OCI-LY7 (cell line): ENCODE measurements at regions not wholly inside any gene's neighbourhood (a gene's known extent, or its start where the extent isn't known, plus 50 kb on each side); places are given as distances from the start of the nearest gene placed in this dataset.

Experiments used
- BruUV-seq: library from RNA; stranded (reverse); fragments of 400-500 nt; replicated peaks from 2 replicates; lab custom pipeline; 2021; lab: Mats Ljungman, UMichigan
- CTCF ChIA-PET: fragments of 300-600 bp; sonication (Branson Sonifier 250); formaldehyde crosslinking; loops from one replicate; lab custom pipeline; 2022; ENCODE audit warnings: antibody characterized with exemption; ENCODE audit not compliant: unreplicated experiment; lab: Charles Lee
- POLR2A ChIA-PET: fragments of 300-600 bp; sonication (Branson Sonifier 250); formaldehyde crosslinking; loops from one replicate; lab custom pipeline; 2022; ENCODE audit warnings: antibody characterized with exemption; lab: Charles Lee
- DNase-seq: peaks from one replicate; pipeline ENCODE4 v3.0.0-alpha.2; 2015; ENCODE audit warnings: low spot score
- H2AFZ ChIP-seq: fragments of 200-600 bp; sonication (generic), shearing (Covaris generic); 2 replicates; pipeline ENCODE4 v1.6.1; 2014; ENCODE audit warnings: mild to moderate bottlenecking, antibody characterized with exemption, low read length, moderate library complexity
- H3K27ac ChIP-seq: fragments of 200-600 bp; sonication (generic); 2 replicates; pipeline ENCODE4 v1.5.1; 2014; ENCODE audit warnings: mixed run types, low read depth, mild to moderate bottlenecking, moderate library complexity, low read length, inconsistent platforms; ENCODE audit not compliant: poor library complexity, severe bottlenecking
- H3K36me3 ChIP-seq: fragments of 200-600 bp; sonication (generic); 2 replicates; pipeline ENCODE4 v1.6.1; 2014; ENCODE audit warnings: mild to moderate bottlenecking, antibody characterized with exemption, low read length, moderate library complexity, mixed read lengths; ENCODE audit not compliant: insufficient read depth
- H3K4me1 ChIP-seq: fragments of 200-600 bp; sonication (generic); 2 replicates; pipeline ENCODE4 v1.5.1; 2014; ENCODE audit warnings: mild to moderate bottlenecking, low read length; ENCODE audit not compliant: insufficient read depth, poor library complexity, severe bottlenecking
- H3K4me2 ChIP-seq: fragments of 200-600 bp; sonication (generic); 2 replicates; pipeline ENCODE4 v1.6.1; 2014; ENCODE audit warnings: mild to moderate bottlenecking, low read length
- H3K4me3 ChIP-seq: fragments of 200-600 bp; sonication (generic); 2 replicates; pipeline ENCODE4 v1.5.1; 2014; ENCODE audit warnings: mild to moderate bottlenecking, low read depth, low read length; ENCODE audit not compliant: poor library complexity, severe bottlenecking
- H3K79me2 ChIP-seq: fragments of 200-600 bp; sonication (generic); 2 replicates; pipeline ENCODE4 v1.6.1; 2016; ENCODE audit warnings: low read depth, mild to moderate bottlenecking, low read length, moderate library complexity, mixed read lengths; ENCODE audit not compliant: insufficient read depth
- H3K9me2 ChIP-seq: fragments of 200-600 bp; sonication (generic); 2 replicates; pipeline ENCODE4 v1.6.1; 2016; ENCODE audit warnings: mild to moderate bottlenecking, low read length, mixed read lengths; ENCODE audit not compliant: insufficient read depth
- H3K9me3 ChIP-seq: fragments of 200-600 bp; sonication (generic); 2 replicates; pipeline ENCODE4 v1.6.1; 2014; ENCODE audit warnings: mild to moderate bottlenecking, mixed run types, low read length, mixed read lengths
- H4K20me1 ChIP-seq: fragments of 200-600 bp; sonication (generic); 2 replicates; pipeline ENCODE4 v1.6.1; 2014; ENCODE audit warnings: mild to moderate bottlenecking, antibody characterized with exemption, low read length, moderate library complexity, mixed read lengths; ENCODE audit not compliant: insufficient read depth
- CTCF ChIP-seq: fragments of 200-600 bp; sonication (generic); conservative IDR thresholded peaks from 2 replicates; pipeline ENCODE4 v1.5.1; 2014; ENCODE audit warnings: mild to moderate bottlenecking, antibody characterized with exemption, low read length, moderate library complexity, mixed read lengths
- EZH2phosphoT487 ChIP-seq: fragments of 200-600 bp; sonication (generic); IDR thresholded peaks from 2 replicates; pipeline ENCODE4 v1.6.1; 2018; ENCODE audit warnings: low read depth, borderline replicate concordance, mild to moderate bottlenecking, mixed run types, antibody characterized with exemption, low read length, moderate library complexity, mixed read lengths
- intact Hi-C: fragments of 100-400 bp; cut with micrococcal nuclease; formaldehyde crosslinking; loops from one replicate; pipeline ENCODE4 v1.10.0; 2022; ENCODE audit not compliant: unreplicated experiment

GRCh38 chr12:11461433-11461832 is 66.1 kb upstream of the PRB2 start:
- no peaks in the 10 kb centered on the region for H3K4me1 ChIP-seq
- no peak overlapping the region for H3K4me2 ChIP-seq
- H2AFZ ChIP-seq = no peak overlapping the region
- ChIA-PET CTCF (no interaction called here), POLR2A (no interaction called here)
- TF ChIP-seq CTCF (no peak), EZH2phosphoT487 (no peak)
- H3K36me3 ChIP-seq = no peaks in the 10 kb centered on the region
- H3K27ac ChIP-seq = no peak overlapping the region
- intact Hi-C loops = no loop called here
- H3K79me2 ChIP-seq = no peaks in the 10 kb centered on the region
- no peaks in the 10 kb centered on the region for H4K20me1 ChIP-seq
- BruUV-seq = no TSS peak
- no peak for DNase-seq
- H3K9me3 ChIP-seq = no peaks in the 10 kb centered on the region
- H3K9me2 ChIP-seq = no peaks in the 10 kb centered on the region
- H3K4me3 ChIP-seq = no peak overlapping the region

GRCh38 chr12:11477110-11477509 is 81.7 kb upstream of the PRB2 start:
- POLR2A ChIA-PET = no interaction called here
- CTCF ChIA-PET = no interaction called here
- no peaks in the 10 kb centered on the region for H3K9me2 ChIP-seq
- no peaks in the 10 kb centered on the region for H3K9me3 ChIP-seq
- H2AFZ ChIP-seq = no peak overlapping the region
- H3K36me3 ChIP-seq = no peaks in the 10 kb centered on the region
- no peak for DNase-seq
- no peaks in the 10 kb centered on the region for H3K79me2 ChIP-seq
- no TSS peak for BruUV-seq
- H3K4me2 ChIP-seq = no peak overlapping the region
- no peaks in the 10 kb centered on the region for H3K4me1 ChIP-seq
- TF ChIP-seq EZH2phosphoT487 (no peak), CTCF (no peak)
- H4K20me1 ChIP-seq = no peaks in the 10 kb centered on the region
- no peak overlapping the region for H3K27ac ChIP-seq
- intact Hi-C loops = no loop called here
- no peak overlapping the region for H3K4me3 ChIP-seq

GRCh38 chr12:11482955-11483354 is 87.6 kb upstream of the PRB2 start:
- Histone ChIP-seq H3K9me3 (no peaks in the 10 kb centered on the region), H3K4me3 (no peak overlapping the region), H4K20me1 (no peaks in the 10 kb centered on the region), H3K79me2 (no peaks in the 10 kb centered on the region), H3K4me2 (no peak overlapping the region), H3K9me2 (no peaks in the 10 kb centered on the region), H3K4me1 (no peaks in the 10 kb centered on the region), H2AFZ (no peak overlapping the region), H3K27ac (no peak overlapping the region), H3K36me3 (no peaks in the 10 kb centered on the region)
- no TSS peak for BruUV-seq
- ChIA-PET POLR2A (interaction anchor here (0.6 to 0.8 kb wide), 3 partner anchors 13 to 312 kb away, joined by 4 to 6 read pairs (median 5); partner anchors contain the start of gene SMIM10L1), CTCF (no interaction called here)
- intact Hi-C loops = no loop called here
- DNase-seq = no peak
- TF ChIP-seq CTCF (no peak), EZH2phosphoT487 (no peak)
